Kidney epithelial cell (primary cell): ENCODE measurements at regions not wholly inside any gene's neighbourhood (a gene's known extent, or its start where the extent isn't known, plus 50 kb on each side); places are given as distances from the start of the nearest gene placed in this dataset.

Source experiments
- DNase-seq: peaks from one replicate; pipeline ENCODE4 v3.0.0-alpha.2; 2010; ENCODE audit warnings: low read depth
- H3K27me3 ChIP-seq: 2 replicates; pipeline ENCODE4 v1.6.0; 2011; ENCODE audit warnings: low read length; ENCODE audit not compliant: control insufficient read depth, insufficient read depth
- H3K36me3 ChIP-seq: 2 replicates; pipeline ENCODE4 v1.5.1; 2011; ENCODE audit warnings: low read length; ENCODE audit not compliant: control insufficient read depth, insufficient read depth
- H3K4me3 ChIP-seq: 2 replicates; pipeline ENCODE4 v1.5.1; 2011; ENCODE audit warnings: low read depth, mild to moderate bottlenecking, control low read depth, low read length
- TF ChIP-seq, protein P1 (sequence below): IDR thresholded peaks from 2 replicates; pipeline ENCODE4 v1.5.1; 2011; ENCODE audit warnings: mild to moderate bottlenecking, moderate library complexity, low read length, control low read depth, inconsistent platforms; ENCODE audit not compliant: insufficient read depth, poor library complexity, severe bottlenecking

DNA sequence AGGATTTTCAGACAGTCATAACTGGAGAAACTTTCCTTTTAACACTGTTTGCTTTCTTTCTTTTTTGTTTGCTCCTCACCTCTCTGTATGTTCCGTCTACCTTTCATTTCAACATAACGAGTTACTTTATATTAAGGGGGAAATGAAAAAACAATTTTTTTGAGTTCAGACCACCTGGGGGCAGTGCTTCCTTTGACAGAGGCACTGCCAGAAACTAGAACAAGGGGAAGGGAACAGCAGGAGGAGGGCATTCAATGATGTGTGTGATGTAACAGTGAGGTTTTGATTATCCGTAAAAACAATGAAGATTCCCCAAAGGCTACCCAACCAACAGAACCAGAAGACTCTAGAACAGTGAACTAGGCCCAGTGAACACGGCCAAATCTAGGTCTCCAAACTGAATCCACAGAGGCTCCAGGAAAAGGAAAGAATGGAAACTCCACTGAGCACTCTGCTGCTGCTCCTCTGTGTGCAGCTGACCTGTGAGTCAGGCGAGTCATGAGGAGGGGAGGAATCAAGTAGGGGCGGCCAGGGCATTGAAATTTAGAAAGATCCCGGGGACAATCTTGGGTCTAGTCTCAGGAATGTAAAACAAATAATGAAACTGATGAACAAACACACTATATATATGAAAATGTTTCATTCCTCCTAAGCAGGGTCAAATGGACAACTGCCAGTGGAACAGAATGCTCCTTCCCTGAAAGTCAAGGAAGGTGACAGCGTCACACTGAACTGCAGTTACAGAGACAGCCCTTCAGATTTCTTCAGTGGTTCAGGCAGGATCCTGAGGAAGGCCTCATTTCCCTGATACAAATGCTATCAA lies 323.5 kb downstream of the DAD1 start:
- no peak for DNase-seq

DNA sequence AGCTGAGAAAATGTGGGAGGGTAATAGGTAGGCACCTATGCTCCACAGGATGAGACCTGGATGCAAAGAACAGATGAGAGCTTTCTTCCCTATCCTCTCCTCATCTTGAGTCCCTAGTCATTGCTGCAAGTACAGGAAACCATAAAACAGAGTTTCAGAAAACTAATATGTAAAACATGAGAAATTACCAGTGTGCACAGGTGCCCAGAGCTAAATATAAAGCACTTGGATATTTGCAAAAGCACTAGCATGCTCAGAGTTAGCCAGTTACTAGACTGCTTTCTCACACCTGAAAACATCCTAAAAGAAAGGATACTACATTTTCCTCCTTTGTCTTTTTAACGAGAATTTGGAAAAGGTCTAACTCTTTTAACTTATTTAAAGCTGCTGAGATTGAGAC lies 324.3 kb downstream of the DAD1 start:
- TF ChIP-seq, protein P1, sequence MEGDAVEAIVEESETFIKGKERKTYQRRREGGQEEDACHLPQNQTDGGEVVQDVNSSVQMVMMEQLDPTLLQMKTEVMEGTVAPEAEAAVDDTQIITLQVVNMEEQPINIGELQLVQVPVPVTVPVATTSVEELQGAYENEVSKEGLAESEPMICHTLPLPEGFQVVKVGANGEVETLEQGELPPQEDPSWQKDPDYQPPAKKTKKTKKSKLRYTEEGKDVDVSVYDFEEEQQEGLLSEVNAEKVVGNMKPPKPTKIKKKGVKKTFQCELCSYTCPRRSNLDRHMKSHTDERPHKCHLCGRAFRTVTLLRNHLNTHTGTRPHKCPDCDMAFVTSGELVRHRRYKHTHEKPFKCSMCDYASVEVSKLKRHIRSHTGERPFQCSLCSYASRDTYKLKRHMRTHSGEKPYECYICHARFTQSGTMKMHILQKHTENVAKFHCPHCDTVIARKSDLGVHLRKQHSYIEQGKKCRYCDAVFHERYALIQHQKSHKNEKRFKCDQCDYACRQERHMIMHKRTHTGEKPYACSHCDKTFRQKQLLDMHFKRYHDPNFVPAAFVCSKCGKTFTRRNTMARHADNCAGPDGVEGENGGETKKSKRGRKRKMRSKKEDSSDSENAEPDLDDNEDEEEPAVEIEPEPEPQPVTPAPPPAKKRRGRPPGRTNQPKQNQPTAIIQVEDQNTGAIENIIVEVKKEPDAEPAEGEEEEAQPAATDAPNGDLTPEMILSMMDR: no peak
- Histone ChIP-seq H3K4me3 (no peak overlapping the region), H3K36me3 (no peaks in the 10 kb centered on the region), H3K27me3 (no peaks in the 10 kb centered on the region)
- DNase-seq: no peak

More for the DNA sequence above, 323.5 kb downstream of the DAD1 start:
- H3K27me3 ChIP-seq: no peaks in the 10 kb centered on the region
- TF ChIP-seq, protein P1: no peak
- no peaks in the 10 kb centered on the region for H3K36me3 ChIP-seq
- H3K4me3 ChIP-seq: no peak overlapping the region

DNA sequence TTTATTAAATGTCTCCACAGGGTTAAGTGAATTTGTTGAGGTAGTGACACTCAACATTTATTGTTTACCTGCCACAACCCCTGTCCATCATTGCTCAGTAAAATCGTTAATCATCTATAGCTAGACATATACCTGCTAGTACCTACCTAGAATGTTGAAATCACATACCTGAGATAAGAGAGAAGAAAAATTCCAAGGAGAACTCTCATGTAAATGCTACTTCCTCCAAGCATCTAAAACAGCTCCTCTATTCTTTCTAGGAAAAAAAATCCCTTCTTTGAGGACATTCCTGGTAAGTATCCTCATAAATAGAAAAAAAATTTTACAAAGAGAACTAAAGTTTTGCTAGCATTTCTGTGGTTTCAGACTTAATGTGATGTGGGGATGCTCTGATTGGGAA lies 325.1 kb downstream of the DAD1 start:
- no peaks in the 10 kb centered on the region for H3K27me3 ChIP-seq
- no peak overlapping the region for H3K4me3 ChIP-seq
- H3K36me3 ChIP-seq: no peaks in the 10 kb centered on the region
- DNase-seq: no peak
- TF ChIP-seq, protein P1: no peak

DNA sequence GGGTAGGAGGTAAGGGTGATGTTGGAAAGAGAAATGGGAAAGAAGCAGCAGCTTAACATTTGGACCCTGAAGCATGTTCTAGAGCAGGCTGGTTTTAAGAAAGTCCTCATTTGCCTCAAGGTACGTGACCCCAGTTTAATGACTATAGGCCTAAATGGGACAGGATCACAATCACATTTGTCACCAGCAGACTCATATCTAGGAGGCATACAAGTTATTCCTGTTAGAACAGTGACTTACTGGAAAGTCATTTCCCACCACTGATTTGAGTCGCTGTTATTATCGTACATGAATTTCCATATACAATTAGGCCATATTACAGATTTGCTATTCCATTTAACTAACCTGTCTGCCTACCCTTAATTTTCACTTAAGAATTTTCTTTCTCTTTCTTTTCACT lies 326.1 kb downstream of the DAD1 start:
- Histone ChIP-seq H3K36me3 (no peaks in the 10 kb centered on the region), H3K27me3 (no peaks in the 10 kb centered on the region), H3K4me3 (no peak overlapping the region)
- TF ChIP-seq, protein P1: no peak
- no peak for DNase-seq

DNA sequence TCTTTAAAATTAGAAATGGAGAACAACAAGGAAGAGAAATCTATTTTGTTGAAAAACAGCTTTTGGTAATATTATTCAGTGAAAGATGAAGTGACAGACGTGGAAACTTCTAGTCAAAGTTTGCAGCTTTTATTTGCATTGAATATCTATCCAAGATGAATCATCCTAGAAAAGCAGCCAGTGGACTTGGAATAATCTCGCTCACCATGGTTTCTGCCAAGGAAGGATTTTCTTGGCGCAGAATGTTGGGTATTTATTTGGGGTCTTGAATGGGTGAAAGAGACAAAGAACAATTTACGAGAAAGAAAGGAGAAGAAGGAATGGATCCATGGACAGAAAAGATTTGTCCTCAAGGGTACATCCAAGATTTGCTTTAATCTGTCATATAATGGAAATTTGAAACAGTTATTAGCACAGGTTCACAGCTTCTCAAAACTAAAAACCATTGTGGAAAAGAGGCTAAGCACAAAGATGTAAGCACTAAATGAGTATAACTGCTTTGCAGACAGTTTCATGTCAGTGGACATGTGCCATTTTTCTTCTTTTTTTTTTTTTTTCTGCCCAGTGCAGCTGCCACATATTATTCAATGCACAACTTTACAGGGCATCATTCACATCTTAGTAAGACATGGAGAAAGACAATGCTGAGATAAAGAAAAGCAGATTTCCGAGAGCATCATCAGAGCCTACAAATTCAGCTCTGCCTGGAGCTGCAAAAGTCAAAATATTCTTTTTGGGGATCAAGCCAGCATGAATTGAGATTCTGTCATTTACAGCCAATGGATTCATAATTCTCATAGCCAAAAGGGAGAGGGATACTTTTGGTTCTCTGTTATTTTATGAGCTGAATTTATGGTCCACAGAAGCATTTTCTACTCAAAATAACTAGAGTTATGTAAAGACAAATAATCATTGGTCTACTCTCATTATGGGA lies 333.7 kb downstream of the DAD1 start:
- DNase-seq: no peak
- Histone ChIP-seq H3K4me3 (no peak overlapping the region), H3K36me3 (no peaks in the 10 kb centered on the region), H3K27me3 (no peaks in the 10 kb centered on the region)
- TF ChIP-seq, protein P1: no peak
